CD4-positive, alpha-beta T cell treated with Interleukin-4 for 4 hours (primary cell): ENCODE measurements at regions not wholly inside any gene's neighbourhood (a gene's known extent, or its start where the extent isn't known, plus 50 kb on each side); places are given as distances from the start of the nearest gene placed in this dataset.

Experiments used
- DNase-seq: peaks from one replicate; pipeline ENCODE4 v3.0.0-alpha.2; 2020

DNA sequence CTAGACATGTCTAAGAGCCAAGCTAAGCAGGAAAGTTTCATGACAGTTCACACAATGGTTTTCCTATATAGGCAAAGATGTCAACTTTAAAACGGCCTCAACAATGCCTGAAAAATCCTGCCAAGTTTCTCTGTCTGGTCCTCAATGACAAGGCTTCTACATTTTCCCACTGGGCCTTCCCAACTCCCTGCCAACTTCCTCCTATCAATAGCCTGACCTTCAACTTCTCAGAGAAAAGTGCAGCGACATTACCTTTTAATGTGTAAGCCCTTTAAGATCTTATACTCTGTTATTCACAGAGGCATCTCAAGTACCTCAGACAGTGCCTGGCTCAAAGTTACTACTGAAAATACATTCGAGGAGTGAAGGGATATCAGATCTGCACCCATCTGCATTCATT, 56.2 kb upstream of the BTBD3 start:
- DNase-seq: no peak

DNA sequence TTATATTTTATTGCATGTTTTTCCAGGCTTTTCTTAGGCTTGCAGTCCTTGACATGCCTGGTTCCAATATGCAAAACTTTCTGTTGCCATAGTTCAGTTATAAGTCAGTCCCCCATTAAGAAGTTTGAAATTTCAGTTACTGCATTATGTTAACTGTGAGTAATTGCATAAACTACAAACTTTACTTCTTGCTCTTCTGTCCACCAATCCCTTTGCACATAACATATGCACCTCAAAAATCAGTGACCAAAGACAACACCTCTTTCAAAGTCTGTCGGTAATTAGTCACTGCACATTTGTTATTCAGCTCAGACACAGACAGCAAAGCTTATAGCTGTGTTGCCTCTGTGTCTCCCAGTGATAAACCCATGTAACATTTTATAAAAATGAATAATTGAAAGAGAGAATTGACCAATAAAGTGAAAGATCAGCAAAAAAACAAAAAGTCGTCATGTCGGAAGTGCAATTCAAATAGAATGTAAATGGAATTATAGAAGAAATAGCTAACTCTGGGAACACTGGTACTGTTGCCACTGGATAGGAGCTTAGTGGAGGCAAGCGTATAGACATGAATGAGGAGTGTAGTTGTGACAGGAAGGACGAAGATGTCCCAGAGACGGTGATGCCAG, 50.3 kb upstream of the BTBD3 start:
- DNase-seq: no peak
